H1 (cell line): ENCODE measurements at regions not wholly inside any gene's neighbourhood (a gene's known extent, or its start where the extent isn't known, plus 50 kb on each side); places are given as distances from the start of the nearest gene placed in this dataset.

Experiments used
- CTCF ChIA-PET: fragments of 300-600 bp; sonication (Branson Sonifier 250); formaldehyde crosslinking; loops from one replicate; lab custom pipeline; 2021; ENCODE audit not compliant: partially characterized antibody; lab: Charles Lee
- POLR2A ChIA-PET: fragments of 300-600 bp; sonication (Branson Sonifier 250); formaldehyde crosslinking; loops from one replicate; lab custom pipeline; 2021; ENCODE audit warnings: inconsistent platforms; ENCODE audit not compliant: partially characterized antibody; lab: Charles Lee
- DNase-seq, 2 experiments: peaks; one replicate each; pipeline versions ENCODE4 v3.0.0 to v3.0.0-alpha.2; 2010 to 2022; ENCODE audit warnings: low spot score in 2 of 2, low read depth in 1 of 2, mixed read lengths in 1 of 2
- FAIRE-seq: peaks from 2 replicates; lab custom pipeline; 2011; peaks lifted over from hg19 to GRCh38; lab: Jason Lieb, UNC
- H2AFZ ChIP-seq: 2 replicates; pipeline ENCODE4 v1.8.1; 2012; ENCODE audit warnings: low read length, inconsistent platforms
- H2AK5ac ChIP-seq: 2 replicates; pipeline ENCODE4 v1.6.1; 2013; ENCODE audit warnings: low read depth, low read length
- H2BK120ac ChIP-seq: replicated peaks from 2 replicates; pipeline ENCODE3; 2013; ENCODE audit warnings: low read depth, low read length, inconsistent platforms
- H2BK12ac ChIP-seq: 2 replicates; pipeline ENCODE4 v1.6.1; 2013; ENCODE audit warnings: low read depth, low read length
- H2BK15ac ChIP-seq: 2 replicates; pipeline ENCODE4 v1.6.1; 2013; ENCODE audit warnings: low read length
- H2BK20ac ChIP-seq: 2 replicates; pipeline ENCODE4 v1.6.1; 2013; ENCODE audit warnings: low read length
- H2BK5ac ChIP-seq: 2 replicates; pipeline ENCODE4 v1.6.1; 2013; ENCODE audit warnings: low read depth, low read length
- H3K14ac ChIP-seq: 2 replicates; pipeline ENCODE4 v1.6.1; 2013; ENCODE audit warnings: inconsistent platforms; ENCODE audit not compliant: insufficient read length
- H3K18ac ChIP-seq: 2 replicates; pipeline ENCODE4 v1.6.1; 2013; ENCODE audit warnings: low read length; ENCODE audit errors: extremely low read depth
- H3K23ac ChIP-seq: 2 replicates; pipeline ENCODE4 v1.6.1; 2013; ENCODE audit warnings: inconsistent platforms; ENCODE audit not compliant: insufficient read length
- H3K23me2 ChIP-seq: 2 replicates; pipeline ENCODE4 v1.6.1; 2013; ENCODE audit warnings: low read depth, low read length
- H3K27ac ChIP-seq: 2 replicates; pipeline ENCODE4 v1.6.1; 2011; ENCODE audit warnings: low read depth, low read length, inconsistent platforms
- H3K27me3 ChIP-seq, 4 experiments: replicated peaks in 1 of 4; 1 replicate in 1 of 4; 2 replicates in 3 of 4; pipeline versions ENCODE4 v1.6.1 to v1.8.1; 2011 to 2013; ENCODE audit warnings: low read length in 3 of 4, mild to moderate bottlenecking in 3 of 4, inconsistent platforms in 2 of 4, mixed read lengths in 2 of 4, moderate library complexity in 1 of 4; ENCODE audit not compliant: control insufficient read depth in 3 of 4, insufficient read depth in 3 of 4; ENCODE audit errors: extremely low read depth in 1 of 4
- H3K36me3 ChIP-seq, 4 experiments: 2 replicates each; pipeline versions ENCODE4 v1.6.1 to v1.8.1; 2011 to 2013; ENCODE audit warnings: mild to moderate bottlenecking in 4 of 4, low read length in 3 of 4, moderate library complexity in 2 of 4, control low read depth in 1 of 4, inconsistent platforms in 1 of 4; ENCODE audit not compliant: insufficient read depth in 4 of 4, control insufficient read depth in 2 of 4
- H3K4ac ChIP-seq: replicated peaks from 2 replicates; pipeline ENCODE3; 2013; ENCODE audit warnings: low read length, low read depth, mixed read lengths, inconsistent platforms; ENCODE audit not compliant: insufficient read length
- H3K4me1 ChIP-seq, 4 experiments: replicated peaks in 1 of 4; 1 replicate in 1 of 4; 2 replicates in 3 of 4; pipeline versions ENCODE4 v1.6.1 to v1.8.1; 2011 to 2013; ENCODE audit warnings: low read length in 3 of 4, inconsistent platforms in 2 of 4, mixed read lengths in 1 of 4; ENCODE audit not compliant: insufficient read depth in 4 of 4, control insufficient read depth in 3 of 4
- H3K4me2 ChIP-seq, 2 experiments: 2 replicates each; pipeline versions ENCODE4 v1.6.1 to v1.8.1; 2011 to 2013; ENCODE audit warnings: low read depth in 2 of 2, low read length in 2 of 2, control low read depth in 1 of 2, inconsistent platforms in 1 of 2, mild to moderate bottlenecking in 1 of 2; ENCODE audit not compliant: insufficient read depth in 1 of 2
- H3K4me3 ChIP-seq, 4 experiments: fragments of 200-600, 300-600 bp in 1 of 4; sonication (generic), shearing (Covaris generic), sonication (Bioruptor Twin) in 1 of 4; 2 replicates each; pipeline versions ENCODE4 v1.5.1 to v1.8.1; 2011 to 2016; ENCODE audit warnings: low read length in 4 of 4, low read depth in 3 of 4, control low read depth in 2 of 4, inconsistent platforms in 2 of 4, mild to moderate bottlenecking in 2 of 4, mixed read lengths in 1 of 4, moderate library complexity in 1 of 4; ENCODE audit not compliant: insufficient read depth in 2 of 4; ENCODE audit errors: extremely low read depth in 1 of 4
- H3K56ac ChIP-seq: replicated peaks from 2 replicates; pipeline ENCODE3; 2013; ENCODE audit warnings: low read depth, mild to moderate bottlenecking, mixed read lengths, low read length, inconsistent platforms; ENCODE audit not compliant: insufficient read length
- H3K79me1 ChIP-seq: 2 replicates; pipeline ENCODE4 v1.6.1; 2013; ENCODE audit warnings: low read depth, low read length, control low read depth
- H3K79me2 ChIP-seq, 2 experiments: 2 replicates each; pipeline versions ENCODE4 v1.6.1 to v1.8.1; 2012 to 2013; ENCODE audit warnings: low read length in 2 of 2, mild to moderate bottlenecking in 2 of 2, inconsistent platforms in 1 of 2; ENCODE audit not compliant: insufficient read depth in 2 of 2, control insufficient read depth in 1 of 2
- H3K9ac ChIP-seq, 4 experiments: replicated peaks in 1 of 4; 1 replicate in 1 of 4; 2 replicates in 3 of 4; pipeline versions ENCODE4 v1.6.1 to v1.8.1; 2011 to 2013; ENCODE audit warnings: low read depth in 3 of 4, low read length in 3 of 4, control low read depth in 2 of 4, mild to moderate bottlenecking in 2 of 4, moderate library complexity in 2 of 4, inconsistent platforms in 1 of 4; ENCODE audit errors: extremely low read depth in 1 of 4
- H3K9me3 ChIP-seq, 2 experiments: 2 replicates each; pipeline versions ENCODE4 v1.6.1 to v1.8.1; 2012 to 2013; ENCODE audit warnings: mild to moderate bottlenecking in 2 of 2, moderate library complexity in 2 of 2, control low read depth in 1 of 2, inconsistent platforms in 1 of 2, low read depth in 1 of 2, low read length in 1 of 2, mixed read lengths in 1 of 2; ENCODE audit not compliant: insufficient read depth in 2 of 2
- H4K20me1 ChIP-seq, 2 experiments: replicated peaks in 1 of 2; 2 replicates each; pipeline versions ENCODE3 to v1.8.1; 2011 to 2013; ENCODE audit warnings: inconsistent platforms in 2 of 2, low read length in 2 of 2, mild to moderate bottlenecking in 1 of 2; ENCODE audit not compliant: insufficient read depth in 2 of 2, control insufficient read depth in 1 of 2
- H4K5ac ChIP-seq: 2 replicates; pipeline ENCODE4 v1.6.1; 2013; ENCODE audit warnings: low read length, low read depth, mixed read lengths, inconsistent platforms; ENCODE audit not compliant: insufficient read length
- H4K8ac ChIP-seq: 2 replicates; pipeline ENCODE4 v1.8.0; 2013; ENCODE audit warnings: mild to moderate bottlenecking, moderate library complexity, low read length, inconsistent platforms; ENCODE audit not compliant: insufficient read depth; ENCODE audit errors: extremely low read depth
- H4K91ac ChIP-seq: replicated peaks from 2 replicates; pipeline ENCODE3; 2013; ENCODE audit warnings: low read length, mixed read lengths, inconsistent platforms; ENCODE audit not compliant: insufficient read length
- CBX8 ChIP-seq: fragments of 300-800, 300-1000 bp; sonication (generic); IDR thresholded peaks from 2 replicates; pipeline ENCODE4 v1.7.1; 2016; ENCODE audit warnings: low read depth, low read length, borderline replicate concordance
- WGBS, 2 experiments: shearing (Covaris generic) in 1 of 2; methylation state at CpG; one replicate each; pipeline versions ENCODE4 v1.1.6 to v1.1.7; 2013 to 2015; ENCODE audit warnings: low lambda C conversion rate in 2 of 2, mixed read lengths in 2 of 2, inconsistent platforms in 1 of 2, low coverage in 1 of 2, missing lambda C conversion rate in 1 of 2; ENCODE audit not compliant: insufficient replicate concordance in 2 of 2, insufficient coverage in 1 of 2, insufficient read length in 1 of 2; ENCODE audit errors: extremely low coverage in 1 of 2, missing lambda C conversion rate in 1 of 2; 5-methylcytosine and 5-hydroxymethylcytosine counted together

DNA sequence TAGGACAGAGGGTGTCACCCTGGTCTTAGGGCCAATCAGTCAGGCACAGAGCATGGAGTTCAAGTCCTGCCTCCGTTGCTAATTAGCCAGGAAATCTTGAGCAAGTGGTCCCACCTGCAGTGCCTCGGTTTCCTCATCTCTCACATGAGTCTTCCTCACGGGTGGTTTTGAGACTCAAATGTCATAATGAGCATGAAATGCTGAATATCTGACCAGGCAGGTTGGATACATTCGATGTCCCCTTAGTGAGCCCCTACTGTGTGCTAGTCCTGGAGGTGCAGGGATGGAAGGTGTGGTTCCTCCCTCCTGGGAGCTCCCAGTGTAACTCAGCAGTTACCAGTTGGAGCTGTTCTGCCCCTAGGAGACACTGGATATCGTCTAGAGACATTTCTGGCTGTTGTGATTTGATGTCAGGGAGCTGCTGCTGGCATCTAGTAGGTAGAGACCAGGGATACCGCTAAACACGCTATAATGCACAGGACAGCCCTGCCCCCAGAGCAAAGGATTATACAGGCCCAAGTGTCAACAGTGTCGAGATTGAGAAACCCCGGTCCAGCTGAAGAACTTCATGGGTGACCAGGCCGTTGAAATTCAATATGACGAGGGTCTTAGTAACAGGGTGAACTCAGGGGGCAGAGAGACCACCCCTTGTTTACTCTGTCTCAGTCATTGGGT is 118.5 kb upstream of the TWIST2 start:
- Histone ChIP-seq H3K27ac (no peak overlapping the region), H2BK20ac (no peak overlapping the region), H2BK5ac (no peak overlapping the region), H3K56ac (no peak overlapping the region), H3K4me3 (no peak overlapping the region), H3K9ac (no peak overlapping the region), H3K79me1 (no peaks in the 10 kb centered on the region), H2AFZ (no peak overlapping the region), H4K20me1 (no peaks in the 10 kb centered on the region)
- TF ChIP-seq CBX8: no peak
- TF ChIP-seq, all 59 proteins: peak for 0
- Histone ChIP-seq H4K91ac (no peak overlapping the region), H2BK12ac (no peak overlapping the region), H3K23ac (no peak overlapping the region), H3K9me3 (no peaks in the 10 kb centered on the region), H3K4ac (no peak overlapping the region), H3K18ac (no peak overlapping the region), H3K36me3 (no peaks in the 10 kb centered on the region), H3K14ac (no peak overlapping the region), H2BK15ac (no peak overlapping the region), H3K27me3 (no peaks in the 10 kb centered on the region), H3K79me2 (no peaks in the 10 kb centered on the region), H3K4me2 (no peak overlapping the region), H3K4me1 (no peaks in the 10 kb centered on the region), H2BK120ac (no peak overlapping the region), H4K5ac (no peak overlapping the region), H2AK5ac (no peak overlapping the region), H3K23me2 (no peaks in the 10 kb centered on the region), H4K8ac (no peak overlapping the region; the same call in 1 of the 2 replicates)
- DNase-seq (no peak), FAIRE-seq (no peak)
- 92% methylated on average over 10 of the region's 11 CpGs; no CpG with 5 or more reads in 1 of the 2 experiments for WGBS, 2 experiments
- POLR2A ChIA-PET: no interaction called here
- CTCF ChIA-PET: no interaction called here
